ENCODE measurements at regions not wholly inside any gene's neighbourhood (a gene's known extent, or its start where the extent isn't known, plus 50 kb on each side); places are given as distances from the start of the nearest gene placed in this dataset.

GRCh38 chr19:32195706-32196610 lies 149.5 kb upstream of the ZNF507 start:
- TF ChIP-seq CTCF (IDR thresholded peaks at IDR 0.05): no peak
- DNase-seq (ENCODE audit: low spot score): no peak
- Mint-ChIP-seq H3K27ac (ENCODE audit: unreplicated experiment) (no peak overlapping the region), H3K4me1 (ENCODE audit: low read depth) (no peaks in the 10 kb centered on the region), H3K27me3 (ENCODE audit: low read depth) (no peaks in the 10 kb centered on the region), H3K9me3 (ENCODE audit: low read depth) (peaks cover 7% of the 10 kb centered on the region), H3K36me3 (ENCODE audit: low read depth) (no peaks in the 10 kb centered on the region), H3K4me3 (ENCODE audit: unreplicated experiment) (no peak overlapping the region)

- TF ChIP-seq CTCF (IDR thresholded peaks at IDR 0.05): no peak
- no peaks in the 10 kb centered on the region for H3K27me3 Mint-ChIP-seq (ENCODE audit: low read depth)
- no peak overlapping the region for H3K27ac Mint-ChIP-seq (ENCODE audit: unreplicated experiment)
- H3K9me3 Mint-ChIP-seq (ENCODE audit: low read depth): peaks cover 7% of the 10 kb centered on the region
- H3K4me3 Mint-ChIP-seq (ENCODE audit: unreplicated experiment): no peak overlapping the region
- no peaks in the 10 kb centered on the region for H3K36me3 Mint-ChIP-seq (ENCODE audit: low read depth)
- H3K4me1 Mint-ChIP-seq (ENCODE audit: low read depth): no peaks in the 10 kb centered on the region
- no peak for DNase-seq (ENCODE audit: low spot score)
Measured at GRCh38 chr19:32196690-32197420, 148.6 kb upstream of the ZNF507 start.

GRCh38 chr19:32197896-32198882 lies 147.2 kb upstream of the ZNF507 start:
- no peaks in the 10 kb centered on the region for H3K4me1 Mint-ChIP-seq (ENCODE audit: low read depth)
- H3K27me3 Mint-ChIP-seq (ENCODE audit: low read depth): no peaks in the 10 kb centered on the region
- H3K27ac Mint-ChIP-seq (ENCODE audit: unreplicated experiment): no peak overlapping the region
- H3K4me3 Mint-ChIP-seq (ENCODE audit: unreplicated experiment): no peak overlapping the region
- peaks cover 2% of the 10 kb centered on the region for H3K9me3 Mint-ChIP-seq (ENCODE audit: low read depth)
- TF ChIP-seq CTCF (IDR thresholded peaks at IDR 0.05): no peak
- no peak for DNase-seq (ENCODE audit: low spot score)
- H3K36me3 Mint-ChIP-seq (ENCODE audit: low read depth): no peaks in the 10 kb centered on the region

GRCh38 chr19:32199501-32200040 lies 145.8 kb upstream of the ZNF507 start:
- Mint-ChIP-seq H3K36me3 (ENCODE audit: low read depth) (no peaks in the 10 kb centered on the region), H3K27me3 (ENCODE audit: low read depth) (no peaks in the 10 kb centered on the region), H3K9me3 (ENCODE audit: low read depth) (no peaks in the 10 kb centered on the region), H3K4me1 (ENCODE audit: low read depth) (no peaks in the 10 kb centered on the region), H3K4me3 (ENCODE audit: unreplicated experiment) (no peak overlapping the region), H3K27ac (ENCODE audit: unreplicated experiment) (no peak overlapping the region)
- DNase-seq (ENCODE audit: low spot score): no peak
- no peak for TF ChIP-seq CTCF (IDR thresholded peaks at IDR 0.05)

Measured in chondrocyte (in vitro differentiated cells).